AG04449 (cell line): ENCODE measurements at regions not wholly inside any gene's neighbourhood (a gene's known extent, or its start where the extent isn't known, plus 50 kb on each side); places are given as distances from the start of the nearest gene placed in this dataset.

Source experiments
- CTCF ChIA-PET: fragments of 350-600 bp; formaldehyde crosslinking; extraction: SDS; loops from one replicate; lab custom pipeline; 2021; ENCODE audit warnings: antibody characterized with exemption; lab: Yijun Ruan, JAX
- POLR2A ChIA-PET: fragments of 400-600, 350-600 bp; formaldehyde crosslinking; extraction: SDS; loops from one replicate; lab custom pipeline; 2020; ENCODE audit warnings: antibody characterized with exemption, inconsistent platforms; lab: Yijun Ruan, JAX
- DNase-seq: peaks from one replicate; pipeline ENCODE4 v3.0.0-alpha.2; 2010; ENCODE audit warnings: low read depth, low spot score
- H3K4me3 ChIP-seq: 2 replicates; pipeline ENCODE4 v1.5.1; 2011; ENCODE audit warnings: low read depth, mild to moderate bottlenecking, control low read depth, low read length
- CTCF ChIP-seq: IDR thresholded peaks from one replicate; pipeline ENCODE4 v1.5.1; 2011; ENCODE audit warnings: mild to moderate bottlenecking, moderate library complexity, low read length, control low read depth, inconsistent platforms; ENCODE audit not compliant: insufficient read depth; ENCODE audit errors: missing control alignments

GRCh38 chr3:44067431-44067830 is 174.3 kb upstream of the TOPAZ1 start:
- CTCF ChIA-PET, result interaction anchor here (0.7 to 1.1 kb wide), 2 partner anchors 10 to 212 kb away, joined by 3 read pairs; no protein-coding TSS in a partner anchor
- TF ChIP-seq CTCF, result no peak
- POLR2A ChIA-PET, result no interaction called here
- no peak for DNase-seq
- no peak overlapping the region for H3K4me3 ChIP-seq

- H3K4me3 ChIP-seq, result no peak overlapping the region
- DNase-seq, result no peak
- POLR2A ChIA-PET, result no interaction called here
- no peak for TF ChIP-seq CTCF
- CTCF ChIA-PET, result interaction anchor here (1.1 kb wide), 1 partner anchor 9 kb away, joined by 3 read pairs; no protein-coding TSS in a partner anchor
Measured at GRCh38 chr3:44068753-44069152, 172.9 kb upstream of the TOPAZ1 start.

GRCh38 chr3:44069276-44069675 is 172.4 kb upstream of the TOPAZ1 start:
- no peak for DNase-seq
- CTCF ChIA-PET, result interaction anchor here (1.1 kb wide), 1 partner anchor 10 kb away, joined by 3 read pairs; no protein-coding TSS in a partner anchor
- TF ChIP-seq CTCF, result no peak
- POLR2A ChIA-PET, result no interaction called here
- H3K4me3 ChIP-seq, result no peak overlapping the region

DNA sequence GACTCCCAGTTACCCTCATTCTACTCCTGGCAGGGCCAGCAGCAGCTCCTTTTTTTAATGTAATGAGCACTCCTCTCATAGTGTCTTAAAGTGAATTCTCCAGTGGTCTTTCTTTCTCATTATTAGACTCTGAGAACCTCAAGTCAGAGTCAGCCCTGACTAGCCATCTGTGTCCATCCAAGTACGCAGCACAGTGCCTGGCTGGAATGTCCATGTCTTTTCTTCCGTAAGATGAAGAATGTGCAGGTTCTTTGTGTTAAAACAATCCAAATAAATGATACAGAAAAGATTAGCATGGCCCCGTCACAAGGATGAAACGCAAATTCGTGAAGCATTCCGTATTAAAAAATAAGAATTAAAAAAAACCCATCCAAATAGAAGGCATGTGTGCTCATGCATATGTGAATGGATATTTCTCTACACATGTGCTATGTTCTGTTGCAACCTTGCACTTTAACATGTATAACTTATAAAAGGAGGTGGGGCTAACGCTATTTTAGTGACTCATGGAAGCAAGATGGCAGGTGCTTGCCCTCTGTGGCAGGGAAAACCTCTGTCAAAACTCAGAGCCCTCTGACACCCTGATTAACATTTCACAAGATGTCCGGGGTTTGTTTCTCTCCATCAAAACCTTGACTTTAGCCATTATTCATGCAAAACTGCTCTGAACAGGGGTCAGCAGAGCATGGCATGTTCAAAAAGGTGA is 170.7 kb upstream of the TOPAZ1 start:
- no peak for TF ChIP-seq CTCF
- DNase-seq, result no peak
- ChIA-PET CTCF (no interaction called here), POLR2A (no interaction called here)
- no peak overlapping the region for H3K4me3 ChIP-seq

- DNase-seq, result no peak
- TF ChIP-seq CTCF, result no peak
- CTCF ChIA-PET, result interaction anchor here (1.5 kb wide), 1 partner anchor 19 kb away, joined by 3 read pairs; no protein-coding TSS in a partner anchor
- POLR2A ChIA-PET, result no interaction called here
- no peak overlapping the region for H3K4me3 ChIP-seq
Measured at GRCh38 chr3:44072601-44073540, 168.8 kb upstream of the TOPAZ1 start.

DNA sequence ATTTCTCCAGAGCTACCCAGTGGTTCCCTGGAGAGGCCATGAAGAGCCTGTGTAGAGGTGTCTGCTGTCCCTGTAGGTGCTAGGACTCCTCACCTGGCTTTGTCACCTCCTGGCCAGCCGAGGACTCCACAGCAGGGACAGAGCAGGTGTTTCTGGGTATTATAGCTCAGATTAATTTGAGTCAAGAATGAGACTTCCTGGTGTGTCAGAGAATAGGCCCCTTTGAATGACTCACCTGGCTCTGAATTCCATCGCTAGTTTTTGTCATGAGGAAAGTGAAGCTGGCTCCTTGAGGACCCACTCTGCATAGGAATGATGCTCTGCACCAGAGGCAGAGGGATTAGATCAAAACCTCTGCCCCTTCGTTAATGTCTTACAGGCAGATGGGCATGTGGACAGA is 167.5 kb upstream of the TOPAZ1 start:
- POLR2A ChIA-PET, result no interaction called here

More for the DNA sequence above, 167.5 kb upstream of the TOPAZ1 start:
- H3K4me3 ChIP-seq, result no peak overlapping the region
- DNase-seq, result no peak
- CTCF ChIA-PET, result interaction anchor here (0.7 kb wide), 1 partner anchor 16 kb away, joined by 3 read pairs; no protein-coding TSS in a partner anchor
- TF ChIP-seq CTCF, result no peak
